ENCODE measurements at regions not wholly inside any gene's neighbourhood (a gene's known extent, or its start where the extent isn't known, plus 50 kb on each side); places are given as distances from the start of the nearest gene placed in this dataset.
"Not testable (repeated sequence)": the region's sequence is repeated elsewhere in the genome, so short reads cannot be mapped to it uniquely, and the experiment has no call there.

DNA sequence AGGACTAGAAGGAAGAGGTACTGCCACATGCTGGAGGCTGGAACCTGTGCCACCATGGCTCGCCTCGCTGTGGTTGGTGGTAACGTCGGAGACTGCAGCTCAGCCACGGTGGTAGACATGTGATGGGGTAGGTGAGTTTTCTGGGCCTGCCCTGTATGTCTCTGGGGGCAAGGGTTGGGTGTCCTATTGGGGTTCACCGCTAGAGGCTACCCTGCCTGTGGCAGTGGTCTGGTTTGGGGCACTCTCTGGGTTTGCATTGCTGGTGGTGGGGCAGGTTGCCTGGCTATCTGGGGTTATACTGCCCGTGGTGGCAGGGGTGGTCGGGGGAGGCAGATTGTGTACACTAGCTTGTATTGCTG lies 79.3 kb upstream of the KCNJ18 start:
- H3K4me3 ChIP-seq (ENCODE audit: low read depth, low read length) = no peak overlapping the region
- CTCF ChIA-PET = no interaction called here
- DNase-seq (ENCODE audit: low read depth, low spot score) = no peak
- POLR2A ChIA-PET = no interaction called here
- TF ChIP-seq, protein P1, sequence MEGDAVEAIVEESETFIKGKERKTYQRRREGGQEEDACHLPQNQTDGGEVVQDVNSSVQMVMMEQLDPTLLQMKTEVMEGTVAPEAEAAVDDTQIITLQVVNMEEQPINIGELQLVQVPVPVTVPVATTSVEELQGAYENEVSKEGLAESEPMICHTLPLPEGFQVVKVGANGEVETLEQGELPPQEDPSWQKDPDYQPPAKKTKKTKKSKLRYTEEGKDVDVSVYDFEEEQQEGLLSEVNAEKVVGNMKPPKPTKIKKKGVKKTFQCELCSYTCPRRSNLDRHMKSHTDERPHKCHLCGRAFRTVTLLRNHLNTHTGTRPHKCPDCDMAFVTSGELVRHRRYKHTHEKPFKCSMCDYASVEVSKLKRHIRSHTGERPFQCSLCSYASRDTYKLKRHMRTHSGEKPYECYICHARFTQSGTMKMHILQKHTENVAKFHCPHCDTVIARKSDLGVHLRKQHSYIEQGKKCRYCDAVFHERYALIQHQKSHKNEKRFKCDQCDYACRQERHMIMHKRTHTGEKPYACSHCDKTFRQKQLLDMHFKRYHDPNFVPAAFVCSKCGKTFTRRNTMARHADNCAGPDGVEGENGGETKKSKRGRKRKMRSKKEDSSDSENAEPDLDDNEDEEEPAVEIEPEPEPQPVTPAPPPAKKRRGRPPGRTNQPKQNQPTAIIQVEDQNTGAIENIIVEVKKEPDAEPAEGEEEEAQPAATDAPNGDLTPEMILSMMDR (IDR thresholded peaks at IDR 0.05; ENCODE audit: insufficient read depth, low read length, missing control alignments) = no peak

DNA sequence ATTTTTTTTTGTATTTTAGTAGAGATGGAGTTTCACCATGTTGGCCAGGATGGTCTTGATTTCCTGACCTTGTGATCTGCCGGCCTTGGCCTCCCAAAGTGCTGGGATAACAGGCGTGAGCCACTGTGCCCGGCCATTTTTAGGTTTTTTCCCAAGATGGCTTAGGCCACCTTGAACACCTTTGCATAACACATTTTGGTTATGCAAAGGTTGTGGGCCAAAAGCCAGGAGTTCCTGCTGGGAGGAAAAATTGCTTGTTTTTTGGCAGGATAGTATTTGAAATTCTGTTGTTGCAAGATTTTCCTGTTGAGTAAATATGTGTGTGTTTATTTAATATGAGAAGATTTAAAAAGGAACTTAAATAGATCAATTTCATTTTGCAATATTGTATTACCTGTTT lies 65.3 kb upstream of the KCNJ18 start:
- DNase-seq (ENCODE audit: low read depth, low spot score); H3K4me3 ChIP-seq (ENCODE audit: low read depth, low read length); CTCF ChIA-PET; POLR2A ChIA-PET: not testable (repeated sequence)

Data from AG04449 (cell line).